ENCODE measurements at regions not wholly inside any gene's neighbourhood (a gene's known extent, or its start where the extent isn't known, plus 50 kb on each side); places are given as distances from the start of the nearest gene placed in this dataset.

DNA sequence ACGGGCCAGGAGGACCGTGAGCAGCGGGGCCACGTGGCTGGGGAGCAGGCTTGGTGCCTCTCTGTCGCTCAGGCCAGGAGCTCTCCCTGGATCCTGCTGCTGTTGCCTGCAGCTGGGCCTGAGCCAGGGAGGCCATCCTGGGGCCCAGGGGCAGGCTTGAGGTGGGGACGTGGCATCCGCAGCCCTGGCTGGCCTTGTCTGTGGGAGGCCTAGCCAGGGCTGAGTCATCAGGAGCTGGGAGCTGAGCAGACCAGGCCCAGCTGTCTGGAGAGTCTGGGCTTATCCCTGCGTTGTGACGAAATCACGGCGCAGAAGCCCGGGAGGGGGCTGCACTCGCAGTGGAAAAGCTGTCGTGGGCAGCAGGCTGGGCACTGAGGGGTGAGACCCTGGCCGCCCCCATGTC is 138.8 kb upstream of the COL5A1 start:
- DNase-seq = peak; percentile 1

DNA sequence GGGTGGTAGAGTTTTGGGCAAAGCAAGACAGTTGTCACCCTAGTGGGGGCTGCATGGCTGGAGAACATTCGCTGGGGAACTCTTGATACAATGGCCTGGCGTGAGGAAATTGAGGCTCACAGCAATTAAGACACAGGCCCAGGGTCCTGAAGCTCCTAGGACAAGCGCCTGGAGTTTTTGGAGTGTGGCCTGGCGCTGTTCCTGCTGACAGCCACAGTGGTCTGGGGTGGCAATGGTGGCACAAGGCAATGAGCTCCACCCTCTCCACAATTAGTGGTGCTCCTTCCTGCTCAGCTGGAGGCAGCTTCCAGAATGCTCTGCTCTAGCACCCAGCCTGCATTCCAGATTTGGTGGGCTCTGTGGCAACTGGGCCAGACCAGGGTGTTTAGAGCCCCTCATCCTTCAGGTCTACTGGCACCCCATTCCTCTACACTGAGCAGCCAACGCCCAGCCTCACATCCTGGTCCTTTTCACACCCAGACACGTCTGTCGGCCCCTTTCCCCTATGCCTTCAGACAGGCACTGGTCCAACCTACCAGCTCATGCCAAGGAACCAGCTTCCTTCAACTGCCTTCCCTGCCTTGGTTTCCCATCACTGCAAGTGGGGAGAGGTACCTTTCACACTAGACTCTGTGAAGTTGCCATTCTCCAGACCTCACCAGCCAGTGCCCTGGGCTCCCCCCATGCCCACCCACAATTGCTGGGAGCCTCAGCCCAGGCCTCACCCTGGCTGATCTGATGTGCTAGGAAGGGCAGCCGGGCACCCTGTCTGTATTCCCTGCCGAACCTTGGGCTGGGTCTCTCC is 138.1 kb upstream of the COL5A1 start:
- peak; percentile 1 for DNase-seq

DNA sequence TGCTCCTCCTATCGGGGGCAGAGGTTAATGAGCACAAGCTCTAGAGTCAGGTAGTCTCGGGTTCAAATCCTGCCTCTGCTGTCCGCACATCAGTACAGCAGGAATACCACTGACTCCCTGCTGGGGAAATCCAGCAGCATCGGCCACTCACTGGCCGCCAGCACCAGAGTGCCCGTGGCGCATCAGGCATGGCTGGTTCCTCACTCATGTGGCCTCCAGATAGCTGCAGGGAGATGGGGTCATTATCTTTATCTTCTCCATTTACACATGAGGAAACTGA is 137.6 kb upstream of the COL5A1 start:
- no peak for DNase-seq

DNA sequence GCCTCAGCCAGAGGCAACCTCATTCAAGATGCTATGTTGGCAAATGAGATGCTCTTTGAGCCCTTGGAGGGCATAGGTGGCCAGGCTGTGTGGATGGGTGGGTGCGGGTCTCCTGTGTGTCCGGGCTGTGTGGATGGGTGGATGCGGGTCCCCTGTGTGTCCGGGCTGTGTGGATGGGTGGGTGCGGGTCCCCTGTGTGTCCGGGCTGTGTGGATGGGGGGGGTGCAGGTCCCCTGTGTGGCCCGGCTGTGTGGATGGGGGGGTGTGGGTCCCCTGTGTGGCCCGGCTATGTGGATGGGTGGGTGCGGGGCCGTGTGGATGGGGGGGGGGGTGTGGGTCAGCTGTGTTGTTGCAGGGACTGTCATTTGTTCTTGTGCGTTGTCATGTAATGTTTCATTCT is 136.6 kb upstream of the COL5A1 start:
- no peak for DNase-seq

DNA sequence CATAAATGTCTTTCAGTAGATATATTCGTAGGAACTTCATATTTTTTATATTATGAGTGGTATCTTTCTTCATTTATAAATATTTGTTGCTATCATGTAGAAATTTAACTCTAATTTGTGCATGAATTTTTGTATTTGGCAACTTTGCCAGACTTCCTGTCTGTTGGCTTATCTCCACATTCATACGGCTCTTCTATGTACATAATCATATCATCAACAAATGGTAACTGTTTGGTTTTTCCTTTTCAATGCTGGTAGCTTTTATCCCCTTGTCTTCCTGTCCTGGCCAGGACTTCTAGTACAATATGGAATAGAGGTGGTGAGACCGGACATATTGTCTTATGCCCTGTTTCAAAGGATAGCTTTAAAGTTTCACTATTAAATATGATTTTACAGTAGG is 132.3 kb upstream of the COL5A1 start:
- DNase-seq = no peak

DNA sequence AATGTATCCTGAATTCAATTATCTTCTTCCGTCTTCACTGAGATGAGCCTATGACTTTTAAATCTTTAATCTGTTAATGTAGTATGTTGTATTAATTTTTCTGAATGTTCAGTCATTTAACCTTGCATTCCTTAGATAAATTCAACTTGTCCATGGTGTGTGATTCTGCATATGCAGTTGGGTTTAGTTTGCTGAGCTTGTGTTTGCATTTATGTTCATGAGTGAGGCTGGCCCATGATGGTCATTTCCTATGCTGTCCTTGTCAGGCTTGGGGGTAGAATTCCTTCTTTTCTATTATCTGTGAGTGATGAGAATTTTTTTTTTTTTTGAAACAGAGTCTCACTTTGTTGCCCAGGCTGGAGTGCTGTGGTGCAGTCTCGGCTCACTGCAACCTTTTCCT is 131.8 kb upstream of the COL5A1 start:
- no peak for DNase-seq

DNA sequence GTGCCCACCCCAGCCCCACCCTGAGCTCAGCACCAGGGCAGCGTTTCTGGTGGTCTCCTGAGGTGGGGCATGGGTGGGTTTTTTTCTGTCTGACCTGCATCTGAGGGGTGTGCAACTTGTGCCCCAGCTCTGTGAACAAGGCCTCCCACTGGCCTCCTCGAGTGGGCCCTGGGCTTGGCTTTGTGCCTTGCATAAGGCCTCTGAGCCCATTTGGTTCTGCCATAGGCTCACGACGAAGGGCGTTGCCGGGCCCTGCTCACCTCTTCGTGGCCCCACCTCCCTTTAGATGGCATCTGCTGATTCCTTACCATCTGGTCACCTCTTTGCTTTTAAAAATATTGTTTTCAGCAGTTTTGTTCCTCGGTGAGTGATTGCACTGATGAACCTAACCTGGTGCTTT is 127.1 kb upstream of the COL5A1 start:
- DNase-seq = no peak

DNA sequence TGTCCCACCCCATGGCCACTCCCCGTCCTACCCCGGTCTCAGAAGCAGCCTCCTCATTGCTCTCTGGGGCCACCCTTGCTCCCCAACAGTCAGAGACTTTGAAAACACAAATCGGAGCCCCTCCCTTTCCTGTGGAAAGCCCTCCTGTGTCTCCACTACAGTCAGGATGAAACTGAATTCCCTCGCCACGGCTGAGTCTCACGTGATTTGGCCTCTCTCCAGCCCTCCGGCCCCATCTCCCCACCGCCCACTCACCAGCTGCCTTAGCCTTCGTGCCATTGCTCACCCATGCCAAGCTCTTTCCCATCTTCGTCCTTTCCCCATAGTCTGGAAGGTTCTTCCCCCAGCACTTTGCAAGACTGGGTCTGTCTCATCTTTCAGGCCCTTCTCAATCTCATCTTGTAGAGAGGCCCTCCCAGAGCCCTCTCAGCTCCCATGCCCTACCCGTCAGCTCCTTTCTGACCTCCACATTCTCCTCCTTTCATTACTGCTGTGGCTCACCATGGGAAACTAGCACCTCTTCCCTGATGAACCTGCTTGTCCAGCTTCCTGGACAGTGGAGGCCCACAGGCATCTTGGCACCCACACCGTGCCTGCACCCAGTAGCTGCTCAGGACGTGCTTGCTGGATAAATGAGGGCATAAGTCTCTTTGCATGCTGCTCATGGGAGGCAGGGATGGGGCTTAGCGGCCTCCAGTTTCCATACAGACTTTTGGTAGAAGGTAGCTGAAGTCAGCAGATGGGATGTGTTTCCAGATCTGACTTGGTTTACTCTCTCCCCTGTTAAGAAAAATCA is 126.4 kb upstream of the COL5A1 start:
- peak; percentile 2 for DNase-seq

DNA sequence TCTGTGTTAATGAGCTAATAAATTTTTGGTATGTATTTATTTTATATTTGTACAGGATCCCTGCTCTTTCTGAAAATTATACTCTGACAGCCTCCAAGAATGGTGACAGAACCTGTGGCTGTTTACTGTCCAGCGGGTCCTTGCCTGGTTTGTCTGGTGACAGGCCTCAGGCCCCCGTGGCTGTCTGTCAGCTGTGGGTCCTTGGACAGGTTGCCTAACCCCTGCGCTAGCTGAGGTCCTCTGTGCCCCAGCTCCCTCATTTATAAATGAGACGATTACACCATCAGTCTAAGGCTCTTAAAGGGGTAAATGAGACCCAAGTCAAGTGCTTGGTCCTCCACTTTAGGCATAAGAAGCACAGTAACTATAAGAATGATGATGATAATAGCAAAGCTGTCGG is 125.1 kb upstream of the COL5A1 start:
- DNase-seq = no peak

DNA sequence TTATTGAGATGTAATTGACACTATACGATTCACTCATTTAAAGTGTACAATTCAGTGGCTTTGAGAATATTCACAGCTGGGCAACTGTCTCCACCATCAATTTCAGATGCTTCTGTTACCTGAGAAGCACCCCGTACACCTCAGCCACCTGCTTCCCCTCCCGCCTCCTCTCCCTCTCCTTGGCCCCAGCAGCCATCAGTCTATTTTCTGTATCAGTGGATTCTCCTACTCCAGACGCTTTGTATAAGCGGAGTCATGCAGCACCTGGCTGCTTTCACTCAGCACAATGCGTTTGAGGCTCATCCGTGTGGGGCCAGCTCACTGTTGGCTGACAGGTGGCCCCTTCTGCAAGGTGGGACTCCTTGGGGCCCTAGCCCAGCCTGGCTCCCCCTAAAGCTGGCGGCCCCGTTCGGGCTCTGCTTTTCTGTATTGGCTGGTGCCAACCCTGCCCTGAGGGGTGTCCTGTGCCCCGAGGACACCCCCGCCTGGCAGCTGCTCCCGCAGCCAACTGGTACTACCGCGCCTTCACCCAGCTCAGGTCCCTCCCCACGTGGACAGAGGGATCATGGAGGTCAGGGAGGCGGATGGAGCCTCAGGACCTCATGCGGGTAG is 124.4 kb upstream of the COL5A1 start:
- DNase-seq = peak; percentile 0

DNA sequence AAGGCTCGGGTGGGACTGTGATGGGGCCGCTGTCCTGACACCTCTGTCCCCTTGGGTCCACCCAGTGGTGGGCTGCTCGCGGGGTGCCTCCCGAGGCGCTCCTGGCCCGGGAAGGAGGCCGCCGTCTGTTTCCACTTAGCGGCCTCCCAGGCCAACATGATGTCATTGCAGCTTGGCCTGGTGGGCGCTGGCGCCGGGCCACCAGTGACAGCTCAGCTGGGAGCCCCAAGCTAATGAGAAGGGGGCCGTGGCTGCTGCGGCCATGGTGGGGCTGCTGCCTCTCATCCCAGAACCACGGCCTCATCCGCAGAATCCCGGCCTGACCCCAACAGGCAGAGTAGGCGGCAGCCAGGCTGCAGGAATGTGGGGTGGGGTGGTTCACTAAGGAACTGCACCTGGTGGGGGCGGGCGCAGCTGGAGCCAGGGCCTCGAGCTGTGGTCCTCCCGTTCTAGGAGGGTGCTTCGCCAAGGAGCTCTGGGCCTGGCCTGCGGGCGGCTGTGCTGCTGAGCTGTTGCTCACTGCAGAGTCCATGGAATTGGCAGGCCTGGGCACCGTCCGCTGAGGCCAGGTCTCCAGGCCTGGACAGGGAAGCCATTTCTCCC is 123.5 kb upstream of the COL5A1 start:
- peak; percentile 5 for DNase-seq

DNA sequence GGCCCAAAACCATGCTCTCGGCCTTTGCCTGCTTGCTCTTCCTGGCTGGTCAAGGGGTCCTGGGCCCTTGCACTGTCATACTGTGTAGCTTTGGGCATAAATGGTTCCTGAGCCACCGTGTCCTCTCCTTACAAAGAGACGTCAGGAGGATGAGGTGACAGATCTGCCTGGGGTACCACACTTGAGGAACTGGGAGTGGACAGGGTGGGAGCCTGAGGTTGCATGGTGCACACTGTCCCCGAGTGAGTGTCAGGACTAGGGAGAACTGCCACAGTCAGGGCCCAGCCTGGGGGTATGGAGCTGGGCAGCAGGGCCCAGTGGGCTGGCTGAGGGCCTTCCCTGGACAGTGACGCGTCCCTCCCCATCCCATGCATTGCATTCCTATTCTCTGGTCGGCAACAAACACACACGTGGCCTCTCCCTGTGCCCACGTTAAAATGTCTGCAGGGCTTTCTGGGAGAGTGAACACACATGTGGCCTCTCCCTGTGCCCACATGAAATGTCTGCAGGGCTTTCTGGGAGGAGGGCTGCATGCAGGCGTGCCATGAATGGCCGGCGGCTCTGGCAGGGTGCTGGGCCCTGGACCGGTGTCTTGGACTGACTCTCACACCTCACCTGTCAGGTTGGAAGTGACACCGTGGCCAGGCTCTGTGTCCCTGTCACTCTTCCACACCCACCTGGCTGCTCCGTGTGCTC is 122.1 kb upstream of the COL5A1 start:
- DNase-seq = peak; percentile 2

DNA sequence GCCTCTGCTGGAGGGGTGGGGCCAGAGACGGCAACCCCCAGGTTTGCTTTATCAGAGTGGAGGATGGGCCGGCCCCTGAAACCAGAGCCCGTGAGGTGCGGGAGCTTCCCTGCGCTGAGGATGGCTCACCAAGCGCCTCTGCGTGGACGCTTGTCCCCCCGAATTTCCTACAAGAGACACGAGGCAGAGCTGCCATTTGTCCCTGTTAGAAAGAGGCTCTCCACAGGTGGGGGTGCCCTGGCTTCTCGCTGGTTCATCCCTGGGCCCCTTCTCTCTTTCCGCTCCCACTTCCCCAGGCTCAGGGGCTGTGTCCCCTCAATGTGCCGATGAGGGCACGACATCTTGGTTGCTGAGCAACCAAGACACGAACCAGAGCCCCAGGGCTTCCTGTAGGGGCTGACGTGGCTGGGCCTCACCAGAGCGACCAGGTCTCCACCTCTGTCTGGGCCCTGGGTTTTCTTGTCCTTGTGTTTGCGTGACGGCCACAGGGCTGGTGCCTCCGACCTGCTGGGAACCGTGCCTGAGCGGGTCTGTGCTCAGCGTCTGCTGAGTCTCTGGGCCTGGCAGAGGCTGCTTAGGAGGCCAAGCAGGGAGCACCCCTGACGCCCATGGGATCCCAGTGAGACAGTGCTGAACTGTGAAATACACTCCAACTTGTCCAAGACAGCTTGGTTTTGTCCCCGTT is 119.6 kb upstream of the COL5A1 start:
- DNase-seq = peak; percentile 0

DNA sequence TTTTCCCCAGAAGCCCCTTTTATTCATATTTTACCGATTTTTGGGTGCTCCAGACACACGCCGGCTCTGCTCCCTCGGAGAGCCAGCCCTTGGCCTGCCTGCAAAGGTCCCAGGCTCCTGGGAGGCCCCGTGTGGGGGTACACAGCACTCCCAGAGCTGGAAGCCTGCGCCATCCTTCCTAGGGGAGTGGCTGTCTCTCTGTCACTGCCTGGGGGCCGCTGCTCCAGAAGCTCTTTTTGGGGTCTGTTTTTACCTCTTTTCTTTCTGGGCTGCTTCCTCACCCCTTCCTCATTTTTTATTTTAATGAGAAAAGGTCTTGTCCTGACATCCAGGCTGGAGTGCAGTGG is 119.1 kb upstream of the COL5A1 start:
- peak; percentile 3 for DNase-seq

DNA sequence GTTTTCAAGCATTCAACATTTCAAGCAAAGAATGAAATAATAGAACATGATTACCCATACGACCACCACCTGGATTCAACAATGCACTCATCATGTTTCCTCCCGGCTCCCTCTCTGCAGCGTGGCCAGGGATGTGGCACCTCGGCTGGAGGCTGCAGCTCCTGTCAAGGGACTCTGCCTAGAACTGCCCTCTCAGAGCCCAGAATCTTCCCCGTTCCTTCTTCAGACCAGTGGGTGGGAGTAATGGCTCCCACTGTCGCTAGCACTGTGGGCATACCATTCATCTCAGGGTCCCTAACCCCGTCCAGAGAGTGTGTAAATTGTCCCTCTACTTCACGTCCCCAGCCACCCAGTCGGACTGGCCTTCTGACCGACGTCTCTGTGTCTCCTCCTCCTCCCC is 118.6 kb upstream of the COL5A1 start:
- peak; percentile 8 for DNase-seq

DNA sequence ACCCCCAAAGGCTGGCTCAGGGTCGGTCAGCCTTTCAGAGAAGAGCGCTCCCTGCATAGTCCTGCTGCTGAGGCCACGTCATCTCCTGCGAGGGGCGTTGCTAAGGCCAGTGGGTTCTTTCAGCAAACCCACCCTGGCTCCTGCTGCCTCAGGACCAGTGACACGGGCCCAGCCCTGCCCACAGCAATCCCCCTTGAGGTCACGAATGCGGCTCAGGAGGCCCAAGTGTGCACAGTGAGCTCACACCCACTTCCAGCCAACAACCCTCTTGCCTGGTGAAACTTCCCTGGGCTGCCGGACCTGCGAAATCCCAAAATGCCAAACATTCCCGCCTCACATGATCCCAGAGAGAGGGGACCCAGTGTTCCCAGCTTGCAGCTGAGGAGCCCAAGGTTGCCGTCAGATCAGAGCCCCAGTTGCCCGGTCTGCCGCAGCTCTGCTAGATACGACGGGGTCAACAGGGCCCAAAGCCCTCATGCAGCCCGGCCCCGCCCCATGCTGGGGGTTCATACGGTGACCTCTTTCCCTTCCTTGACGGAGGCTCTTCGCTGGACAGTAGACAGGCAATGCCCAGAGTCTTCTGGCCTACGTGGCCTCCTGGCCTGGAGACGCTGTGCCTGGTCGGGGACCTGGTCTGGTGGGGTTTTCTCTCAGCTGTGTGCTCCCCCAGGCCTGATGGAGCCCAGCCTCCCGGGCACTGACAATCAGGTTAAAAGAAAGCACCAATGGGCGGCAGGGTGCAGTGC is 116.4 kb upstream of the COL5A1 start:
- DNase-seq = peak; percentile 4

DNA sequence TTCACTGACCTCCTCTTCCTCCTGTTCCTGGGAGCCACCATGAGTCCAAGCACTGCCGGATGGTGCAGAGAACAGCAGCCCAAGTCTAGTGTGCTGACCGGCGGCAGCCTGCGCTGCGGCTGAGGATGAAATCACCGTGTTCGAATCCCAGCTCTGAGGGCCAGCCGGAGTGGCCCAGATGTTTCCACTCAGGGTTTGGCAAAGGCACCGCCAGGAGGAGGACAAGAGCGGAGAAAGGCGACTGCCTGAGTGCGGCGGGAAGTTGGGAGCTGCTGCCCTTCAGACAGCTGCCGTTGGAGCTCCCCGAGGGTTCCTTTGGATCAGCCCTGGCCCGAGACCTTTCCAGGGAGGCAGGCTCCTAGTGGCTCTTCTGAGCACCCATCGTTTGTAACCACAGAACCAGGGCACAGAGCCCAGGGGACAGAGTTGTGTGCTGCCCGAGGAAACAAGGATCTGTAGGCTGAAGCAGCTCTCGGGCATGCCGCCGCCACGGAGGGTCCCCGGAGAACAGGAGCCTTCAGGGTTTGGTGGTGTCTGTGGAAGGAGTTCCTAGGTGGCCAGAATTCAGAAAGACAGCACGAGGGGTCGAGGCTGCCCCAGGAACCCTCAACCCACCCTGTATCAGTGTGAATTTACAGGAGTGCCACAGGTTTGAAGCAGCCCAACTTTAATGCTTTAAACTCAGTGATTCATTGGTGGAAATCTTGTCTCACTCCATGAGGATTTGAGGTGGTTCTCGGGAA is 115.6 kb upstream of the COL5A1 start:
- DNase-seq = peak; percentile 3

DNA sequence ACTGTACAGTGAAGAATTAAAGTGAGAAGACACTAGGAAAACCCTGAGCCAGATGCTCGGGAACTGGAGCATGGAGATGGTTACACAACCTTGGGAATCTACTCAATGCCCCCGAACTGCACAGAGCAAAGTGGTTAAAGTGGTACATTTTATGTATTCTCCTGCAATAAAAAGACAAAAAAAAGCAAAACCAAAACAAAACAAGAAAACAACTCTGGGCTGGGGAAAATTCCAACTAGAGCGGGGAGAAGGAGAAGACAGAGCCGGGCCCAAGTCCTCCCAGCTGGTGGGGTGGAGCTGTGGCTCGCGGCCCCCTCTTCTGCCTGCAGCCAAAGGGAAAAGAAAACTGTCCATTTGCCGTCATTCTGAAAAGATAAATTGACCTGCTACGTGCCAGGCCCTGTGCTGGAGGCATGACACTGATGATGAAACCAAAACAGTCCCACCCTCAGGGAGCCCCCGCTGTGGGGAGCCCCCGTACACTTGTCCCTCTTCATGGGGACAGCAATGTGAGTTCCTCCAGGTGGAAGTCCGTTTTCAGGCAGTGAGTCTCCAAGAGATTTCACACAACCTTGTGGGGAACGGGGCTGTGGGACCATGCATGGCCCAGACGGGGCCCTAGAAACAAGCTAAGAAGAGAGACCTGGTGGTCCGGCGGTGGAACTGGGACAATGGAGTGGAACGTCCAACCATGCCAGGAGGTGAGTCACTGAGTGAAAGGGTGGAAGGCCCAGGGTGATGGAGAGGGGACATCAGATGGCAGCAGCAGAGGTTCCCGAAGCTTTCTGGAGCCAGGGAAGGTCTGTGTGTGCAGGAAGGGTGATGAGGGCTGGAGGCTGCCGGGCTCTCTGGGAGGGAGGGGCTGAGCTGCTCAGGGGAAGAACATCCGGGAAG is 114.8 kb upstream of the COL5A1 start:
- peak; percentile 4 for DNase-seq

DNA sequence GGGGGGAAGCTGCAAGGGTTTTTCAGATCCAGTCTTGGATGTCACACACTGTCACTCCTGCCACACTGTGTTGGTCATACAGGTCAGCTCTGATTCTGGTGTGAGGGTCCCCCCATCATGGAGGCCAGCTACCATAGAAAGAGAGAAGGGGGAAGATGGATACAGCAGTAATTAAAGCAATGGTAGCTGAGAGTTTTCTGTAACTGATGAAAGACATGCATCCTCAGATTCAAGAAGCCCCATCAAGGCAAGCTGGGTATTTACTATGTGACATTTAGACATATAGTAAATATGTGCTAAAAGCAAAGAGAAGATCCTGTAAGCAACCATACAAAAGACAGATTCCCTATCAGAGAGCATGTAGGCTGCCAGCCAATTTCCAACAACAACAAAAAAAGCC is 110.9 kb upstream of the COL5A1 start:
- DNase-seq = no peak

Data from activated T-cell treated with anti-CD3 and anti-CD28 coated beads, Interleukin-2, amount 50 U/mL, for 1 hour (primary cell).